Left ventricle myocardium superior (tissue), 1 donor: ENCODE measurements at regions not wholly inside any gene's neighbourhood (a gene's known extent, or its start where the extent isn't known, plus 50 kb on each side); places are given as distances from the start of the nearest gene placed in this dataset.
A peak's percentile ranks its signal among the peaks of the same experiment; 100 is the strongest.

Experiments
- ATAC-seq: fragments of 200-7000 bp; cut with Tn5 transposase; one replicate; pipeline ENCODE4 v1.9.1; 2020; ENCODE audit warnings: mild to moderate bottlenecking, moderate library complexity
- DNase-seq: peaks from one replicate; pipeline ENCODE4 v3.0.0-alpha.2; 2020
- intact Hi-C: fragments of 100-400 bp; cut with micrococcal nuclease; formaldehyde crosslinking; loops from one replicate; pipeline ENCODE4 v1.11.0; 2022
- donor health status: DM: no; HTN: yes; CAD: no; lungs with severe emphysema.

DNA sequence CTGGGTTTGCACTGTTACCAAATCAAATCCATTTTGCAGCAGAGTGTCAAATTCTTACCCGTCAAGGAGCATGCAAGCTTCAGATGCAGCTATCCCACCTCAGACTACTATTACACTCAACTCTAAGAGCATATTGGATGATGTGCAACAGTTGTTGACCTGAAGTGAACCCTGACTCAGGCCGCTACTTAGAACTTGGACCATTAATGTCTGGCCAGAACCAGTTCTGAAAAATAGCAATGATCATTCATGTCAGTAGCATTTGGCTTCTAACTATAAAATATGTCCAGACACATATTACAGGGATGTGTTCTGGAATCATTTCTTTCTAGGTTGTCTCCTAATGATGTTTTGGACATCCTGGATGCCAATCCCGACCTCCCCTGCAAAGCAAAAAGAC, 135.5 kb upstream of the PKDCC start:
- DNase-seq (no peak), ATAC-seq (peak; percentile 75)
- intact Hi-C loops = no loop called here

DNA sequence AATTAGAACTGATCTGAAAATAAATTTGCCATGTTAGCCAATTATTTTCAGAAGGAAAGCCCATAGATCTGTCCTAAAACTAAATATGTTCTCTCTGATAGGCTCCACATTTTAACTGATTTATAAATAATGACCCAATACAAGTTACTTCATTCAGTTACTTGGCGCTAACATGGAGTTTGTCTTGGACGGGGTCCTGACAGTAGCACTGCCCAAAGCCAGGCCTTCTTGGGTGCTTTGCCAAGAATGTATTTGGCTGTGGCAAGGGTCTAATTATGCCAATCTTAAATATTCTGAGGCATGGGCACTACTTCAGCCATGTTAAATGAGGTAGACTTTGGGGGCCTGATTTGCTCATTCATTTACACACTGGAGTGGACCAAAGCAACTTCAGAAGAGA, 135.0 kb upstream of the PKDCC start:
- no peak for DNase-seq
- intact Hi-C loops = no loop called here

DNA sequence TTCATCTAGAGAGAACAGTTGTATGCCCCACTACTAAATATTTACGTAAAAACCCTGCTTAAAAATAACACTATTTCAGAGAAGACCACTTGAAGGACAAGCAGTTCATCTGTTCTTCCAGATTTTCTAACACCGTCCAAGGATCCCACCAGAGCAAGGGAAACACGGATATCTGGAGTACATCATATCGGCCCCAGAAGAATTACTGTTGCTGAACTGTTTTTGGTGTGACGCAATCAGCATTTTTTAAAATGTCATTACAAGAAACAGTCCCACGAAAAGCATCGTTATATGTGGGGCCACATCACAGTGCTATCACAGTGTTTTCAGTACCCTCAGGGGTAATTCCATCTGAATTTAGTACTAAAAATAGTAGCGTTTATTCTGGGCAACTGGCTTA, 134.5 kb upstream of the PKDCC start:
- DNase-seq = no peak
- peak; percentile 87 for ATAC-seq
- intact Hi-C loops = no loop called here

More for the DNA sequence above, 135.0 kb upstream of the PKDCC start:
- peak; percentile 63 for ATAC-seq

DNA sequence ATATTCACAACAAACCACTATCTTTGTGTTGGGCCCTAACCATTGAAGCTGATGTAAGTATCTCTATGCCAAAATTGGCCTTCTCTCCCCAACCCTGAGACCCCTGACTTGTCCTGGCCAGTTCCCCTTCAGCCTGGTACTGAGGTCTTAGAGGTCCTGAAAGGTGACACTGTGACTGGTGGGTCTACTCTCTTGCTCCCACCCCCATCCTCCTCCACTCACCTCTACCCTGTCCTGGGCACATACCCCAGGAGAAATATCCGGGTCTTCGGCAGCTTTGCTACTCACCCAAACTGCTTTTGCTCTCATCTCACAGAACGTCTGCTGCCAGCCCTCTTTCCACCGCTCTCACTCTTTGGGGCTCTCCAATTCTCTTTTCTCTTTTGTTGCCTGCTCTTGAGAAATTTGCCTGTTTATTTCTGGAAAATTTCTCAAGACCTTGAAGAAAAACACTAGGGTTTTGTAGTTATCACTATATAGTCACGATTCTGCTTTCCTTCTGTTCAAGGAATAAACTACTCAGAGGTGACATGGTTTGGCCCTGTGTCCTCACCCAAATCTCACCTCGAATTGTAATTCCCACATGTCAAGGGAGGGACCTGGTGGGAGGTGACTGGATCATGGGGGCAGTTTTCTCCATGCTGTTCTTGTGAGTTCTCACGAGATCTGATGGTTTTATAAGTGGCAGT, 133.8 kb upstream of the PKDCC start:
- intact Hi-C loops = no loop called here
- DNase-seq = no peak
- peak; percentile 33 for ATAC-seq

DNA sequence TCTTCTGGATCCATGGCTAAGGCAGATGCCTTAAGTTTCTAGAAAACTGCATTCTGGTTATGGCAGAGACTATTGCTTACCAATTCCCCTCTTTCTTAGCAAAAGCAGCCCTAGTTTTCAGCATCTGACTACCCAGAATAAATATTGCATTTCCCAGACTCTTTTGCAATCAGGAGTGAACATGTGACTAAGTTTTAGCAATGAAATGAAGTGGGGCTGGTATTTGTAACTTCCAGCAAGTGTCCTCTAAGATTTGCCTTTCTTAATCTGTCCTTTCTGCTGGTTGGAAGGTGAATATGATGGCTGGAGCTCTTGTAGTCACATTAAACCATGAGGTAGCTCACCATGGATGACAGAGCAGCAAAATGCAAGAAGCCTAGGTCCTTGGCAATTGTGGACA, 132.9 kb upstream of the PKDCC start:
- DNase-seq (no peak), ATAC-seq (no peak)
- intact Hi-C loops = no loop called here

DNA sequence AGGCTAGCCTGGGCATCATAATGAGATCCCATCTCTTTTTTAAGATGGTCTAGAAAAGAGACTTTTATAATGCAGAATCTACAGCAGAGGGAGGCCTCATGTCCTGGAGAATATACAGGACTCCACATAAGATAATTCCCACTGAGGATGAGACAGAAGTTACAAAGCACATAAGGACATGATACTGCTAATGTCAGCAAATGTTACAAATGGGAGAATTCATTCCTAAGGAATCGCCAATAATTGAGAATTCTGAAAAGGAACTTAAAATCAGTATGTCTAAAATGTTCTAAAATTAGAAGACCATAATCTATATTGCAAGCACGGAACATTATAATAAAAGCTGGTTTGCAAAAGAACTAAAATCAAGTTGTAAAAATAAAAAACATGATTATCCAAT, 131.6 kb upstream of the PKDCC start:
- no peak for ATAC-seq
- no peak for DNase-seq
- intact Hi-C loops = no loop called here

DNA sequence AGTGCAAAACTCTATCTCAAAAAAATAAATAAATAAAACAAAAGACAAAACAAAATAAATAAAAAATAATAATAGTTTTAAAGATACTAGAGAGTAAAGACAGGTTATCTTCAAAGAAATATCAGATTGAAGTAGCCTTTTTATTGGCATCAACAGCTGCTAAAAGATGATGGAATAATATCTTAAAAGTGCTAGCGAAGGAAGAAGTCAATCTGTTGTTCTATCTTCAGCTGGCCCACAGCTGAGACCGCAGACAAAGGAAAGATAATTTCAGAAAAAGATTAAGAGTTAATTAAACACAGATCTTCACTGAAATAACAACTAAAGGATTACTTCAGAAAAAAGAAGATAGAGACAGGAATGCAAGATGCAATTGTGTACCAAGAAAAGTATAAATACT, 130.2 kb upstream of the PKDCC start:
- intact Hi-C loops = no loop called here
- ATAC-seq = no peak
- DNase-seq = no peak

DNA sequence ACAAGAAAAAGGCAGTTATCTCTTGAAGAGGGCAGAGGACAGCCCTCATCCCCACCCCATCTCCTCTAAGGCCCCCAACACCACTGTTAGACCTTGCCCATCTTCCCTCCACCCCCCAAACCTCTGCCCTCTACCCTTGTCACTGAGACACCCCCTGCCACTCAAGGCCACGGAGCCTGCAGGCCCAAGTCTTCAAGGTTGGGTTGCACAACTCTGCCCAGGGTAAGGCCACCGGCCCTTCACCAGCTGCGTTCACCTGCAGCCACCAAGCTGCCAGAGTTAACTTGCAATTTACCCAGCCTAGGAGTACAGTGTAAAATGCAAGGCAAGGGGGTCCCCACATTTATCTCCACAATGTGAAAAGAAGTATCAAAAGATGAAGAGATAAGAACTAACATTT, 128.7 kb upstream of the PKDCC start:
- intact Hi-C loops = no loop called here
- DNase-seq (no peak), ATAC-seq (no peak)

DNA sequence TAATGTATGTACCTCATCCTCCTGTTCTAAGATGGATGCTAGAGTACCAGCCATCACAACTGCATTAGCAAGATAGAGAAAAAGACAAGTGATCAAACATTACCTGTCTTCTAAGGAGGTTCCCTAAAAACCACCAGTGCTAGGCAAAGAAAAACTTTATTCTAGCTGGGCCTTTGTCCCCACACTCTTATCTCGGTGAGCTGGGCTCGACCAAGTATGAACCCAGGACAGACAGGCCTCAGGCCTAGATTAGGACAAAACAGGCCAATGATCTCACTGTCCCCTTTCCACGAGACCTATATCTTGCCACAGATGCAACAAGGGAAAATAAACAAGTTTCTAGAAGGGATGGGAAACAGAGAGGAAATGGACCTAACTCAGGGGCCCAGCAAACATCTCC, 127.6 kb upstream of the PKDCC start:
- ATAC-seq = no peak
- intact Hi-C loops = no loop called here
- no peak for DNase-seq

DNA sequence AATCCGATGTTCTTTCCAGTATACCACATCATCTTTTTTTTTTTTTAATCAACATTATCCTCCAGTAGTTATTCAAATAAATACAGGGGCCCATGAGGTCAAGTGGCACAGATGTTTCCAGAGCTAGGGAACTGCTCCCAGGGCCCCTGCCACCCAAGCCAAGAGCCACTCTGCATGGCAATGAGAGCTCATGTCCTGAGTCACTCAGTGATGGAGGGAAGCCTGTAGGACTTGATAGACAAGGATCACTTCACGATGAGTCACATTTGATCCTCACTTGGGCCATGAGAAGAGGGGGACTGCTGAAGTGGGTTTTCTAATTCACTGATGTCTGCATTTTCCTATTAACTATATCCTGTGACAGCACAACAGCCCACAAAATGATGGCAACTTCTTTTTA, 127.0 kb upstream of the PKDCC start:
- no peak for DNase-seq
- intact Hi-C loops = no loop called here
- no peak for ATAC-seq

DNA sequence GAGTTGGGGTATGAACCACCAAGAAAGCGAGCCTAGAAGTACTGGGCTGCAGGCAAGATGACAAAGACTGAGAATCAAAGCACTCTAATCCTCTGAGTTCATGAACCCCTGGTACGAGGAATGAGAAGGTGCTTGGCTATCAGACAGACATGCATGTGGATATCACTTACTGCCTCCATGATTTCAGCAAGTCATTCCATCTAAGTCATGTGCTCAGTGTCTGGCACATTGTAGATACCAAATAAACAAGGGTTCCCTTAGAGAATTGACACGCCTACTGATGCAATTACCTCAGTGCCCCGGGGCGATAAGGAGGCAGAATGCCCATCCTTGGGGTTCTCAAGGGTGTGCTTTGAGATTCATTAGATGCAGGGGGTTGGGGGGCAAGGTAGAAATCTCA, 125.6 kb upstream of the PKDCC start:
- ATAC-seq (peak; percentile 62), DNase-seq (no peak)
- intact Hi-C loops = no loop called here

DNA sequence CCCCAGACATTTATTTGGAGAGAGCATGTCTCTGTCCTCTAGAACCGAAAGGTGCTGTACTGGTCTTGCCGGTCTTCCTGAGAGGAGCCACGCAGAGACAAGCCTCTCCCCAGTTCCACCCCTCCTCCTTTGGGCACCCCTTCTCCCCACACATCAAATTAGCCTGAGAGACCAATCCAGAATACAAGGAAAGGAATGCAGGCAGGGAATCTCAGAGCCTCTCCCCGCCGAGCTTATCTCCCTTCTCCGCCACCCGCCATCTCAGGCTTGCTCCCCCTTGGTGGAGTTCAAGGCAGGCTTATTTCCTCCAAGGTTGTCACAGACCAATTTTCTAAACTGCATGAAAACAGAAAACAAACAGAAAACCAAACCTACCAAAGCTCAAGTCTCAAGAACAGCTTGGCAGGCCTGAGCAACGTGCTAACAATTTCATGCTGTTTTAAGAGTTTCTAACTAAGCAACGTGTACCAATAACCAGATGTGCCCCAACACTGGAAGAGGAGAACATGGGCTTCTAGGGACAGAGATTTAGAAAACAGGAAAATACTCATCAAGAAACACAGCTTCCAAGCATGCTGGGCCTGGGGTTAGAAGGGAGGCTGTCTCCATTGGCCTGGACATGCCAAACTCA, 124.5 kb upstream of the PKDCC start:
- no peak for DNase-seq
- no peak for ATAC-seq
- intact Hi-C loops = no loop called here

DNA sequence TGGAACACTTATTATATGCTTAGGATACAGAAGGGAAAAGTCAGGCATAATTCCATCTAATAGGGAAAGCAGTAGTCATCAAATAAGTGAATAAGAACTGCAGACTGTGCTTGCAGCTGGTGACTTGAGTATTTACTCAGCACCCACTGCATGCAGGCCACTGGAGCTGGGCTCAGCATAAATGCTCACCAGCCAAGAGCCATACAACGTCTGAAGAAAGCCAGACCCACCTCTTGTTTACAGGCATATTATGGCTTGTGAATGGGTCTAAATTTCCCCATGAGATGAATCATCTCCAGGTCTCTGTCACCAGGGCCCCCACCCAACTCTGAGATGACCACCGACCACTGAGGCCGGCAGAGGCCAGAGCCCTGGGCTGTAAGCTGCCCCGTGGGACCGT, 123.8 kb upstream of the PKDCC start:
- no peak for DNase-seq
- ATAC-seq = no peak
- intact Hi-C loops = no loop called here

DNA sequence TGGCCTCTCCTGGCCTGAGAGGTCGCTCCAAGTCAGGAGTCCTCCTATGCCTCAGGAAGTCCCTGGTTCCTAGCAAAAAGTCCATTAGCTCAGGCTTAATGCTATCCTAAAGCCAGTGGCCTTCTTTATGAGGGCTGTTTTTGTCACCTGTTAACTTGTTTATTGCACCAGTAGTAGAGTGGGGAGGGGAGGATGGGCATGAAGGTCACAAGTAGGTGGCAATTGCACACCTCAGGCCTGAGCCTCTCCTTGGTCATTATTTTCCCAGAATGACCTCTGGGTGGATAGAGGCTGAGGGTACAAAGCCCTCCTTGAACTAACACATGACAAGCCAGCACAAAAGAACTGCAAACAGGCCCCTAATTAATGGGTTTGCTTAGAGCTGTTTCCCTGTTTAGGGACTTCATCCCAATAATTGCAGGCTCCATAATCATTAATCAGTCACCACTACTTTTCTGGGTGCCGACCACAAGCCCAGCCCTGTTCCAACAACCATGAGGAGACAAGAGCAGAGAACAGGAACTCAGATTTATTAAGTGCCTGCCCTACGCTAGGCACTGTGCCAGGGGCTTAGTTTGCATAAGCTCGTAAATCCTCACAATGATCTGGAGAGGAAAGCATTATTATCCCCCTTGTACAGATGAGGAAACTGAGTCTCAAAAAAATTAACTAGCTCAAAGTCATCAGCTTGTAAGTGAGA, 123.0 kb upstream of the PKDCC start:
- DNase-seq (no peak), ATAC-seq (no peak)
- intact Hi-C loops = no loop called here

DNA sequence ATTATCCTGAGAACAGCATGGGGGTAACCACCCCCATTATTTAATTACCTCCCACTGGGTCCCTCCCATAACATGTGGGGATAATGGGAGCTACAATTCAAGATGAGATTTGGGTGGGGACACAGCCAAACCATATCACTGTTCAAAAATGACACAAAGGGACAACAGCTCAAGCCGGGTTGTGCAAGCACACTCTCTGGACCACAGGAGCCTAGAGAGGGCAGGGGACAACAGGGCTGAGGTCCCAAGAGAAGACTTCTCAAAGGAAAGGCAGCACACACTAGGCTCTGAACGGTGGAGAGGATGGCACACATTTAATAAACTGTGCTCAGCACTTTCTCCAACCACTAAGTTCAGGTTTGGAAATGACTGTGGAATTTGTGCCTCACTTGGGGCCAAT, 122.1 kb upstream of the PKDCC start:
- DNase-seq (no peak), ATAC-seq (no peak)
- intact Hi-C loops = no loop called here

DNA sequence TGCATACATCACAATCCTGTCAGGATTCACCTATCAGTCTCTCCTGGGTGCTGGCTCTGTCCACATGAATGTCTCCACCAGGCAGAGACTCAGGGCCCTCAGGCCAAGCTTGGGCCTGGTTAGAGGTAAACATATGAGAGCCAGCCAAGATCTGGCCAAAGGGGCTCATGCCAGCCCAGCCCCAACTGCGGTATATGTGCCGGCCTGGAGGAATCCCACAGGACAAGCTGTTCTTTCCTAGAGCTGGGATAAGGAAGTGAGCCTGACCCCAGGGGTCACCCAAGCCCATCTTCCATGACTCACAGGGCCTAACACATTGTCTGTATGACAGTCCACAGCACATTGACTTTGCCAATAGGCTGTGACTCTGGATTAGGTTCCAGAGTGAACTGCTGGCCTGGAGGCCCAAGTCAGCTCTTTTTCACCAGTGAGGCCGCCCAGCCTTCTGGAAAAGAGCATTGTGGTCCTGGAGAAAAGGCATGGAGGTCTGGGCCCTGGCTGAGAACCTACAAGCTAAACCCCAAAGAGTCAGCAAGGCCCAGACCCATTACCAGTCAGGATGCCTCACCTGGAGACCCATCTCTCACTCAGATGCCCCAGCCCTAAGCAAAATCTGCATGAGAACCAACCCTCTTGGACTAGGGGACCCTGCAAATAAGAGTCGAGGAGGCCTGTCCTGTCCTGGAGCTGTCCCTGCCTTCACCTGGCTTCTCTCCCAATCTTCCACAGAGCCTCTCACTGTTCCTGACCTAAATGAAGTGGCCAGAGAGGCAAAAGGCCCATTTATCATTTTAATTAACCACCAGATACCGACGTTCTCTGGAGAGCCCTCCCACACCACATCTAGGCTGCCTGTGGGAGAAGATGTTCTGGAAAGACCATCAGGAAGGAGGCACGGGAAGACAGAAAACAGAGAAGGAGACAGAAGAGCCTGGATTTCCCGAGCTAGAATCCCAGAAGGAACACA, 120.9 kb upstream of the PKDCC start:
- DNase-seq = peak; percentile 60
- intact Hi-C loops = no loop called here

DNA sequence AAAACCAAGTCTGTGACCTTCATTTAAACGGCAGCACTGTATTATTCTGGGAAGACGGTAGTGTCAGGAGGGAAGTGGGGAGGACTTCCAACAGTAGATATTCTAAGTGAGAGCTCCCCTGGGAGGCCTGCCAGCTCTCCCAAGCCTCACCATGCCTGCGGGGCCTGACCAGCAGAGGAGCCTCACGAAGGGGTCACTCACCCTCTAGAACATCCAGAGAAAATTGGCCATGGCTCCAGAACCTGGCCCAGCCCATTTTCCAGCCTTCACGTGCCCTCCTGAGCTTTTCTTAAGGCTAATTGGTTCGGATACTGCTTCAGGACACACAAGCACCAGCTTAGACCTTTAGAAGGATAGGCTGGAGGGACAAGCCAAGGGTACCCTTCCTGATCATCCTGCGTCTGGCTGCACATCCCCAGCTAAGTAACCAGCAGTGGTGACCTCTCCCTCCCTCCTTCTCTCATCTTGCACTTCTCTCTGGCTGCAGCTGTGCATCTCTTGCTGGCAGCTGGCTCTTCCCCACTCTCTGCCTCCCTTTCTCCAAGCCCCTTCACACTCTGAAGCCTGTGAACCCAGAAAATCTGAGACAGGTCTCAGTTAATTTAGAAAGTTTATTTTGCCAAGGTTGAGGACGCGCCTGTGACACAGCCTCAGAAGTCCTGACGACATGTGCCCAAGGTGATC, 120.1 kb upstream of the PKDCC start:
- peak; percentile 30 for ATAC-seq
- DNase-seq = peak; percentile 71
- intact Hi-C loops = no loop called here

More for the DNA sequence above, 120.9 kb upstream of the PKDCC start:
- ATAC-seq = peak; percentile 27

DNA sequence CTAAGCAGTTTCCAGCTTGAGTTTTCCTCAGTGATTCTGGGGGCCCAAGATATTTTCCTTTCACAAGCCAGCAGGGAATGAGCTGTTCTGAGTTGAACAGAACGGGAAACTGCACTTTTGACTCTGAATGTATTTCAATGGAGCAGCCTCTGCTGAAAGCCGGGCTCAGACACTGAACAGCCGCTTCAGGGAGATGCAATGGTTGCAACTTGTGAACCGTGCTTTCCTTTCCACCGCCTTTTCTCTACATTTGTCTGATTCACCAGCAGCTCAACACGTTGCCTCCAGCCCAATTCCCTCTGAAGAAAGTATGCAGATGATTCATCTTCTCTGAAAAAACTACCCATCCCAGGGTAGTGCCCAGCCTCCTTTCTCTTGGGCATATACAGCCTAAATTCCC, 119.3 kb upstream of the PKDCC start:
- intact Hi-C loops = no loop called here
- no peak for ATAC-seq
- no peak for DNase-seq
